H9 (cell line): ENCODE measurements at regions not wholly inside any gene's neighbourhood (a gene's known extent, or its start where the extent isn't known, plus 50 kb on each side); places are given as distances from the start of the nearest gene placed in this dataset.

Source experiments
- DNase-seq: peaks from one replicate; pipeline ENCODE4 v3.0.0-alpha.2; 2017
- H2AFZ ChIP-seq: one replicate; pipeline ENCODE4 v1.6.1; 2013; ENCODE audit warnings: mild to moderate bottlenecking, low read length, control low read depth, moderate library complexity
- H2AK5ac ChIP-seq: 2 replicates; pipeline ENCODE4 v1.6.1; 2013; ENCODE audit warnings: low read length, control low read depth, mixed read lengths; ENCODE audit not compliant: insufficient read length
- H2BK120ac ChIP-seq: one replicate; pipeline ENCODE4 v1.6.1; 2013; ENCODE audit warnings: low read depth, mild to moderate bottlenecking, low read length, control low read depth, inconsistent platforms; ENCODE audit not compliant: poor library complexity, severe bottlenecking
- H2BK12ac ChIP-seq: 2 replicates; pipeline ENCODE4 v1.6.1; 2013; ENCODE audit warnings: low read length, control low read depth, mixed read lengths, low read depth; ENCODE audit not compliant: insufficient read length
- H2BK15ac ChIP-seq: 2 replicates; pipeline ENCODE4 v1.6.1; 2013; ENCODE audit warnings: low read depth, low read length, control low read depth
- H2BK20ac ChIP-seq: one replicate; pipeline ENCODE4 v1.6.1; 2013; ENCODE audit warnings: low read depth, mild to moderate bottlenecking, low read length, control low read depth, inconsistent platforms; ENCODE audit not compliant: poor library complexity, severe bottlenecking
- H2BK5ac ChIP-seq: 2 replicates; pipeline ENCODE4 v1.6.1; 2013; ENCODE audit warnings: low read length, control low read depth, mixed read lengths; ENCODE audit not compliant: insufficient read length
- H3K14ac ChIP-seq: 2 replicates; pipeline ENCODE4 v1.6.1; 2013; ENCODE audit warnings: low read length, control low read depth; ENCODE audit not compliant: insufficient read depth
- H3K18ac ChIP-seq: 2 replicates; pipeline ENCODE4 v1.6.1; 2013; ENCODE audit warnings: low read depth, mild to moderate bottlenecking, mixed read lengths, low read length, control low read depth; ENCODE audit not compliant: insufficient read length
- H3K23ac ChIP-seq: 2 replicates; pipeline ENCODE4 v1.6.1; 2013; ENCODE audit warnings: low read length, control low read depth, mixed read lengths, low read depth; ENCODE audit not compliant: insufficient read length
- H3K23me2 ChIP-seq: 2 replicates; pipeline ENCODE4 v1.6.1; 2013; ENCODE audit warnings: low read depth, mild to moderate bottlenecking, mixed read lengths, low read length, control low read depth; ENCODE audit not compliant: insufficient read length, poor library complexity, severe bottlenecking
- H3K27ac ChIP-seq: 2 replicates; pipeline ENCODE4 v1.5.1; 2013; ENCODE audit warnings: low read length, control low read depth, mixed read lengths, low read depth; ENCODE audit not compliant: insufficient read length
- H3K27me3 ChIP-seq: 2 replicates; pipeline ENCODE4 v1.6.1; 2013; ENCODE audit warnings: low read length, control low read depth, inconsistent platforms; ENCODE audit not compliant: insufficient read depth
- H3K4ac ChIP-seq: 2 replicates; pipeline ENCODE4 v1.6.1; 2013; ENCODE audit warnings: low read depth, mild to moderate bottlenecking, control low read depth, inconsistent platforms, low read length, moderate library complexity
- H3K4me1 ChIP-seq: 2 replicates; pipeline ENCODE4 v1.6.1; 2013; ENCODE audit warnings: low read length, control low read depth, inconsistent platforms; ENCODE audit not compliant: insufficient read depth
- H3K4me2 ChIP-seq: 2 replicates; pipeline ENCODE4 v1.6.1; 2013; ENCODE audit warnings: low read length, control low read depth, mixed read lengths; ENCODE audit not compliant: insufficient read length, insufficient read depth
- H3K56ac ChIP-seq: 2 replicates; pipeline ENCODE4 v1.6.1; 2013; ENCODE audit warnings: low read depth, mild to moderate bottlenecking, mixed read lengths, low read length, control low read depth; ENCODE audit not compliant: insufficient read length
- H3K79me1 ChIP-seq: 2 replicates; pipeline ENCODE4 v1.6.1; 2013; ENCODE audit warnings: low read depth, mild to moderate bottlenecking, moderate library complexity, low read length, control low read depth, inconsistent platforms; ENCODE audit not compliant: insufficient read depth, poor library complexity, severe bottlenecking
- H3K79me2 ChIP-seq: 2 replicates; pipeline ENCODE4 v1.6.1; 2013; ENCODE audit warnings: low read length, control low read depth, inconsistent platforms; ENCODE audit not compliant: insufficient read depth
- H3K9ac ChIP-seq: 2 replicates; pipeline ENCODE4 v1.6.1; 2013; ENCODE audit warnings: low read length, control low read depth, mixed read lengths; ENCODE audit not compliant: insufficient read length; ENCODE audit errors: extremely low read depth
- H3K9me3 ChIP-seq: one replicate; pipeline ENCODE4 v1.6.1; 2013; ENCODE audit warnings: low read depth, low read length, inconsistent platforms; ENCODE audit not compliant: control insufficient read depth
- H3T11ph ChIP-seq: one replicate; pipeline ENCODE4 v1.6.1; 2013; ENCODE audit warnings: mild to moderate bottlenecking, low read length, control low read depth, inconsistent platforms
- H4K20me1 ChIP-seq: one replicate; pipeline ENCODE4 v1.6.1; 2013; ENCODE audit not compliant: control insufficient read depth, insufficient read length, insufficient read depth
- H4K5ac ChIP-seq: 2 replicates; pipeline ENCODE4 v1.6.1; 2013; ENCODE audit warnings: low read depth, mild to moderate bottlenecking, mixed read lengths, low read length, control low read depth; ENCODE audit not compliant: insufficient read length
- H4K8ac ChIP-seq: replicated peaks from 2 replicates; pipeline ENCODE4 v1.6.1; 2013; ENCODE audit warnings: low read length, control low read depth, mixed read lengths, low read depth; ENCODE audit not compliant: insufficient read length
- H4K91ac ChIP-seq: 2 replicates; pipeline ENCODE4 v1.6.1; 2013; ENCODE audit warnings: low read depth, mild to moderate bottlenecking, moderate library complexity, mixed read lengths, low read length, control low read depth; ENCODE audit not compliant: insufficient read length
- H3K27ac Mint-ChIP-seq, 3 experiments: 2 replicates in 2 of 3; 3 replicates in 1 of 3; pipeline ENCODE4 v1.8.0; 2020 to 2021; ENCODE audit warnings: mixed read lengths in 3 of 3, mild to moderate bottlenecking in 1 of 3, moderate library complexity in 1 of 3
- H3K27me3 Mint-ChIP-seq: 2 replicates; pipeline ENCODE4 v1.8.0; 2021; ENCODE audit warnings: low read depth, mild to moderate bottlenecking, moderate library complexity, mixed read lengths
- H3K36me3 Mint-ChIP-seq, 3 experiments: 2 replicates in 2 of 3; 3 replicates in 1 of 3; pipeline ENCODE4 v1.8.0; 2020 to 2021; ENCODE audit warnings: low read depth in 3 of 3, mixed read lengths in 3 of 3; ENCODE audit not compliant: insufficient read depth in 1 of 3
- H3K4me1 Mint-ChIP-seq, 2 experiments: 2 replicates each; pipeline ENCODE4 v1.8.0; 2020; ENCODE audit warnings: mixed read lengths in 2 of 2
- H3K4me3 Mint-ChIP-seq, 2 experiments: 2 replicates in 1 of 2; 3 replicates in 1 of 2; pipeline ENCODE4 v1.8.0; 2020 to 2021; ENCODE audit warnings: mild to moderate bottlenecking in 2 of 2, mixed read lengths in 2 of 2, moderate library complexity in 1 of 2
- H3K9me3 Mint-ChIP-seq, 2 experiments: 2 replicates in 1 of 2; 3 replicates in 1 of 2; pipeline ENCODE4 v1.8.0; 2020; ENCODE audit warnings: mild to moderate bottlenecking in 2 of 2, mixed read lengths in 2 of 2, moderate library complexity in 1 of 2
- CTCF ChIP-seq: fragments of 200-600 bp; sonication (generic); conservative IDR thresholded peaks from 3 replicates; pipeline ENCODE4 v1.8.0; 2021; ENCODE audit warnings: antibody characterized with exemption, mild to moderate bottlenecking
- WGBS: extraction: QIAGEN DNeasy Blood & Tissue Kit; methylation state at CpG from one replicate; pipeline ENCODE4 v1.1.7; 2013; ENCODE audit warnings: missing lambda C conversion rate, low lambda C conversion rate, mixed read lengths; ENCODE audit not compliant: insufficient read length; ENCODE audit errors: extremely low coverage; 5-methylcytosine and 5-hydroxymethylcytosine counted together

GRCh38 chr6:105890521-105891244 is 195.5 kb upstream of the PRDM1 start:
- no peak overlapping the region for H2AK5ac ChIP-seq
- H3K9me3 ChIP-seq: no peaks in the 10 kb centered on the region
- H3K56ac ChIP-seq: no peak overlapping the region
- Mint-ChIP-seq H3K9me3 (peaks cover 13 to 14% of the 10 kb centered on the region in 2 experiments), H3K27me3 (no peaks in the 10 kb centered on the region; the same call in 1 of the 2 replicates), H3K4me1 (peaks cover 18 to 20% of the 10 kb centered on the region in 2 experiments), H3K36me3 (peaks cover 0 to 20% (median 4%) of the 10 kb centered on the region in 3 experiments; a peak in 2 of 7 replicates), H3K4me3 (no peak overlapping the region), H3K27ac (no peak overlapping the region)
- H2BK12ac ChIP-seq: no peak overlapping the region
- H3K79me1 ChIP-seq: no peaks in the 10 kb centered on the region
- no peak overlapping the region for H3K23ac ChIP-seq
- no peaks in the 10 kb centered on the region; the same call in 1 of the 2 replicates for H3K4me1 ChIP-seq
- H3K9ac ChIP-seq: no peak overlapping the region
- no peak overlapping the region for H4K8ac ChIP-seq
- H3T11ph ChIP-seq: no peak overlapping the region
- H2BK15ac ChIP-seq: no peak overlapping the region
- no peak overlapping the region for H3K18ac ChIP-seq
- H3K4ac ChIP-seq: no peak overlapping the region
- H2BK20ac ChIP-seq: no peak overlapping the region
- no peak overlapping the region for H4K5ac ChIP-seq
- H3K14ac ChIP-seq: no peak overlapping the region
- H3K27me3 ChIP-seq: no peaks in the 10 kb centered on the region
- no peaks in the 10 kb centered on the region for H3K79me2 ChIP-seq
- no peak overlapping the region for H2BK120ac ChIP-seq
- H4K20me1 ChIP-seq: no peaks in the 10 kb centered on the region
- H4K91ac ChIP-seq: no peak overlapping the region
- no peak overlapping the region for H3K27ac ChIP-seq
- no CpG with 5 or more reads among the region's 4 CpGs for WGBS
- no peak overlapping the region for H2BK5ac ChIP-seq
- H3K4me2 ChIP-seq: no peak overlapping the region
- no peaks in the 10 kb centered on the region for H3K23me2 ChIP-seq
- no peak for TF ChIP-seq CTCF
- no peak overlapping the region for H2AFZ ChIP-seq
- DNase-seq: no peak
